GM12878 (cell line): ENCODE measurements at regions not wholly inside any gene's neighbourhood (a gene's known extent, or its start where the extent isn't known, plus 50 kb on each side); places are given as distances from the start of the nearest gene placed in this dataset.
"Not testable (repeated sequence)": the region's sequence is repeated elsewhere in the genome, so short reads cannot be mapped to it uniquely, and the experiment has no call there.

Experiments used
- ATAC-seq: fragments of 200-7000 bp; cut with Tn5 transposase; 3 replicates; pipeline ENCODE4 v1.9.1; 2020; ENCODE audit warnings: mild to moderate bottlenecking, moderate library complexity
- BruUV-seq: library from RNA; stranded (reverse); fragments of 400-500 nt; replicated peaks from 2 replicates; lab custom pipeline; 2021; lab: Mats Ljungman, UMichigan
- CTCF ChIA-PET: fragments of 300-600 bp; sonication (Branson Sonifier 250); formaldehyde crosslinking; extraction: SDS; loops from one replicate; lab custom pipeline; 2021; ENCODE audit warnings: inconsistent platforms; lab: Yijun Ruan, JAX
- POLR2A ChIA-PET: fragments of 350-600 bp; formaldehyde crosslinking; extraction: SDS; loops from one replicate; lab custom pipeline; 2021; ENCODE audit warnings: inconsistent platforms; lab: Charles Lee
- RAD21 ChIA-PET: fragments of 300-600 bp; sonication (Branson Sonifier 250); formaldehyde crosslinking; loops from one replicate; lab custom pipeline; 2023; ENCODE audit warnings: antibody characterized with exemption; ENCODE audit not compliant: unreplicated experiment; lab: Charles Lee
- SMC1A ChIA-PET: fragments of 300-600 bp; sonication (Branson Sonifier 250); formaldehyde crosslinking; loops from one replicate; lab custom pipeline; 2023; ENCODE audit not compliant: unreplicated experiment, uncharacterized antibody; lab: Charles Lee
- DNase-seq: peaks from one replicate; pipeline ENCODE4 v3.0.0-alpha.2; 2011; ENCODE audit warnings: low read depth, low spot score
- FAIRE-seq: peaks from 3 replicates; lab custom pipeline; 2011; peaks lifted over from hg19 to GRCh38; lab: Jason Lieb, UNC
- H2AFZ ChIP-seq: 2 replicates; pipeline ENCODE4 v1.6.0; 2011; ENCODE audit warnings: low read depth, low read length, control low read depth; ENCODE audit not compliant: control insufficient read depth
- H3K27ac ChIP-seq: 2 replicates; pipeline ENCODE4 v1.5.1; 2011; ENCODE audit warnings: control low read depth; ENCODE audit not compliant: control insufficient read depth, insufficient read depth
- H3K27me3 ChIP-seq, 2 experiments: replicated peaks in 1 of 2; 2 replicates each; pipeline versions ENCODE4 v1.6.0 to v1.6.1; 2011; ENCODE audit warnings: low read length in 1 of 2; ENCODE audit not compliant: control insufficient read depth in 2 of 2, insufficient read depth in 2 of 2
- H3K36me3 ChIP-seq, 2 experiments: 2 replicates each; pipeline ENCODE4 v1.5.1; 2011; ENCODE audit warnings: low read length in 1 of 2; ENCODE audit not compliant: control insufficient read depth in 2 of 2, insufficient read depth in 2 of 2
- H3K4me1 ChIP-seq: 2 replicates; pipeline ENCODE4 v1.6.1; 2011; ENCODE audit warnings: mild to moderate bottlenecking, low read length, moderate library complexity, mixed read lengths; ENCODE audit not compliant: control insufficient read depth, insufficient read depth
- H3K4me2 ChIP-seq: 2 replicates; pipeline ENCODE4 v1.6.0; 2011; ENCODE audit warnings: control low read depth; ENCODE audit not compliant: control insufficient read depth, insufficient read depth
- H3K4me3 ChIP-seq: fragments of 200-600 bp; sonication (generic); 2 replicates; pipeline ENCODE4 v1.5.1; 2016
- H3K79me2 ChIP-seq: 2 replicates; pipeline ENCODE4 v1.6.0; 2011; ENCODE audit warnings: low read length; ENCODE audit not compliant: control insufficient read depth, insufficient read depth
- H3K9ac ChIP-seq: 2 replicates; pipeline ENCODE4 v1.8.0; 2011; ENCODE audit warnings: low read length, control low read depth, mixed read lengths; ENCODE audit not compliant: control insufficient read depth, insufficient read depth
- H3K9me3 ChIP-seq: replicated peaks from 3 replicates; pipeline ENCODE4 v1.5.1; 2011; ENCODE audit warnings: mild to moderate bottlenecking, low read length; ENCODE audit not compliant: control insufficient read depth, insufficient read depth
- H4K20me1 ChIP-seq: 2 replicates; pipeline ENCODE4 v1.6.0; 2011; ENCODE audit not compliant: control insufficient read depth, insufficient read depth
- BCL11A ChIP-seq: IDR thresholded peaks from 2 replicates; pipeline ENCODE4 v1.6.1; 2011; ENCODE audit warnings: low read depth, low read length
- POLR2AphosphoS2 ChIP-seq: IDR thresholded peaks from 2 replicates; pipeline ENCODE4 v1.6.1; 2011; ENCODE audit warnings: low read depth, mild to moderate bottlenecking, low read length, improper control_type of control experiment, moderate library complexity
- WGBS: methylation state at CpG from one replicate; pipeline ENCODE4 v1.1.6; 2016; ENCODE audit warnings: low lambda C conversion rate; ENCODE audit not compliant: insufficient replicate concordance, insufficient coverage; ENCODE audit errors: missing lambda C conversion rate; 5-methylcytosine and 5-hydroxymethylcytosine counted together
- in situ Hi-C: fragments of 300-500 bp; cut with MboI; formaldehyde crosslinking; loops from 9 replicates; pipeline ENCODE4 v1.14.3; 2018; ENCODE audit warnings: mixed read lengths
- intact Hi-C: fragments of 100-400 bp; cut with micrococcal nuclease; formaldehyde crosslinking; loops from one replicate; pipeline ENCODE4 v1.14.2; 2022; ENCODE audit not compliant: unreplicated experiment

- Histone ChIP-seq H3K36me3 (no peaks in the 10 kb centered on the region), H3K79me2 (no peaks in the 10 kb centered on the region), H3K9ac (no peak overlapping the region), H3K4me2 (no peak overlapping the region), H3K4me1 (no peaks in the 10 kb centered on the region), H3K4me3 (no peak overlapping the region), H2AFZ (no peak overlapping the region), H3K9me3 (no peaks in the 10 kb centered on the region), H4K20me1 (no peaks in the 10 kb centered on the region), H3K27me3 (no peaks in the 10 kb centered on the region), H3K27ac (no peak overlapping the region)
- WGBS: 43% methylated on average over 10 of the region's 10 CpGs
- CTCF ChIA-PET: no interaction called here
- no TSS peak for BruUV-seq
- SMC1A ChIA-PET: no interaction called here
- POLR2A ChIA-PET: no interaction called here
- FAIRE-seq (no peak), DNase-seq (no peak), ATAC-seq (no peak)
- intact Hi-C loops (no loop called here), in situ Hi-C loops (no loop called here)
- RAD21 ChIA-PET: no interaction called here
- TF ChIP-seq POLR2AphosphoS2 (no peak), BCL11A (no peak)
Measured at GRCh38 chr16:88208112-88208511, 174.6 kb upstream of the ZNF469 start.

GRCh38 chr16:88208776-88209175 is 174.0 kb upstream of the ZNF469 start:
- BruUV-seq, POLR2A ChIA-PET, H3K4me1 ChIP-seq, H3K9me3 ChIP-seq, FAIRE-seq, H4K20me1 ChIP-seq, in situ Hi-C loops, ATAC-seq, H3K27me3 ChIP-seq, H3K36me3 ChIP-seq, H3K4me3 ChIP-seq, H3K4me2 ChIP-seq, RAD21 ChIA-PET, H3K79me2 ChIP-seq, H2AFZ ChIP-seq, intact Hi-C loops, H3K27ac ChIP-seq, DNase-seq, SMC1A ChIA-PET, H3K9ac ChIP-seq, CTCF ChIA-PET: not testable (repeated sequence)
- WGBS: 20% methylated on average over 2 of the region's 5 CpGs

- H3K4me3 ChIP-seq, in situ Hi-C loops, CTCF ChIA-PET, BruUV-seq, H3K9me3 ChIP-seq, H3K79me2 ChIP-seq, H3K36me3 ChIP-seq, H4K20me1 ChIP-seq, H3K4me1 ChIP-seq, SMC1A ChIA-PET, intact Hi-C loops, H3K4me2 ChIP-seq, FAIRE-seq, RAD21 ChIA-PET, H3K9ac ChIP-seq, H3K27me3 ChIP-seq, H2AFZ ChIP-seq, H3K27ac ChIP-seq, POLR2A ChIA-PET, ATAC-seq, DNase-seq: not testable (repeated sequence)
- WGBS: 0% methylated on average over 1 of the region's 1 CpG
Measured at GRCh38 chr16:88209579-88209978, 173.2 kb upstream of the ZNF469 start.

GRCh38 chr16:88213937-88214336 is 168.8 kb upstream of the ZNF469 start:
- H3K79me2 ChIP-seq, FAIRE-seq, H4K20me1 ChIP-seq, H3K27me3 ChIP-seq, H3K27ac ChIP-seq, H3K9ac ChIP-seq, H2AFZ ChIP-seq, H3K36me3 ChIP-seq, intact Hi-C loops, H3K4me1 ChIP-seq, ATAC-seq, DNase-seq, SMC1A ChIA-PET, CTCF ChIA-PET, BruUV-seq, H3K9me3 ChIP-seq, H3K4me2 ChIP-seq, POLR2A ChIA-PET, RAD21 ChIA-PET, in situ Hi-C loops, H3K4me3 ChIP-seq: not testable (repeated sequence)
- WGBS: 44% methylated on average over 4 of the region's 5 CpGs
